ENCODE measurements at regions not wholly inside any gene's neighbourhood (a gene's known extent, or its start where the extent isn't known, plus 50 kb on each side); places are given as distances from the start of the nearest gene placed in this dataset.

GRCh38 chr3:53944028-53944427 lies 52.4 kb upstream of the SELENOK start:
- ATAC-seq (ENCODE audit: low read depth) (no peak), DNase-seq (ENCODE audit: low spot score) (no peak)
- no peak overlapping the region for H3K27ac ChIP-seq (ENCODE audit: poor library complexity, severe bottlenecking)
- H3K9me3 ChIP-seq (ENCODE audit: severe bottlenecking): no peaks in the 10 kb centered on the region
- peaks cover 9% of the 10 kb centered on the region for H3K4me1 ChIP-seq (ENCODE audit: insufficient read depth, poor library complexity, severe bottlenecking)
- TF ChIP-seq, protein P1, sequence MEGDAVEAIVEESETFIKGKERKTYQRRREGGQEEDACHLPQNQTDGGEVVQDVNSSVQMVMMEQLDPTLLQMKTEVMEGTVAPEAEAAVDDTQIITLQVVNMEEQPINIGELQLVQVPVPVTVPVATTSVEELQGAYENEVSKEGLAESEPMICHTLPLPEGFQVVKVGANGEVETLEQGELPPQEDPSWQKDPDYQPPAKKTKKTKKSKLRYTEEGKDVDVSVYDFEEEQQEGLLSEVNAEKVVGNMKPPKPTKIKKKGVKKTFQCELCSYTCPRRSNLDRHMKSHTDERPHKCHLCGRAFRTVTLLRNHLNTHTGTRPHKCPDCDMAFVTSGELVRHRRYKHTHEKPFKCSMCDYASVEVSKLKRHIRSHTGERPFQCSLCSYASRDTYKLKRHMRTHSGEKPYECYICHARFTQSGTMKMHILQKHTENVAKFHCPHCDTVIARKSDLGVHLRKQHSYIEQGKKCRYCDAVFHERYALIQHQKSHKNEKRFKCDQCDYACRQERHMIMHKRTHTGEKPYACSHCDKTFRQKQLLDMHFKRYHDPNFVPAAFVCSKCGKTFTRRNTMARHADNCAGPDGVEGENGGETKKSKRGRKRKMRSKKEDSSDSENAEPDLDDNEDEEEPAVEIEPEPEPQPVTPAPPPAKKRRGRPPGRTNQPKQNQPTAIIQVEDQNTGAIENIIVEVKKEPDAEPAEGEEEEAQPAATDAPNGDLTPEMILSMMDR (IDR thresholded peaks at IDR 0.05; ENCODE audit: poor library complexity, severe bottlenecking): no peak
- H3K4me3 ChIP-seq (ENCODE audit: severe bottlenecking): no peak overlapping the region
- no peaks in the 10 kb centered on the region for H3K27me3 ChIP-seq (ENCODE audit: insufficient read depth, poor library complexity, severe bottlenecking)
- H3K36me3 ChIP-seq (ENCODE audit: low read depth): no peaks in the 10 kb centered on the region

GRCh38 chr3:53941950-53942349 lies 50.3 kb upstream of the SELENOK start:
- DNase-seq (ENCODE audit: low spot score) (no peak), ATAC-seq (ENCODE audit: low read depth) (no peak)
- H3K27me3 ChIP-seq (ENCODE audit: insufficient read depth, poor library complexity, severe bottlenecking): no peaks in the 10 kb centered on the region
- no peaks in the 10 kb centered on the region for H3K36me3 ChIP-seq (ENCODE audit: low read depth)
- no peak overlapping the region for H3K4me3 ChIP-seq (ENCODE audit: severe bottlenecking)
- no peaks in the 10 kb centered on the region for H3K9me3 ChIP-seq (ENCODE audit: severe bottlenecking)
- TF ChIP-seq, protein P1 (IDR thresholded peaks at IDR 0.05; ENCODE audit: poor library complexity, severe bottlenecking): peak; percentile 23
- peak overlapping the region; percentile 25 for H3K27ac ChIP-seq (ENCODE audit: poor library complexity, severe bottlenecking)
- peaks cover 9% of the 10 kb centered on the region for H3K4me1 ChIP-seq (ENCODE audit: insufficient read depth, poor library complexity, severe bottlenecking)
